Dermis microvascular lymphatic vessel endothelial cell (primary cell): ENCODE measurements at regions not wholly inside any gene's neighbourhood (a gene's known extent, or its start where the extent isn't known, plus 50 kb on each side); places are given as distances from the start of the nearest gene placed in this dataset.

Source experiments
- DNase-seq, 2 donors: peaks; one replicate each; pipeline versions ENCODE4 v3.0.0 to v3.0.0-alpha.2; 2010; ENCODE audit warnings: low read depth in 2 of 2

DNA sequence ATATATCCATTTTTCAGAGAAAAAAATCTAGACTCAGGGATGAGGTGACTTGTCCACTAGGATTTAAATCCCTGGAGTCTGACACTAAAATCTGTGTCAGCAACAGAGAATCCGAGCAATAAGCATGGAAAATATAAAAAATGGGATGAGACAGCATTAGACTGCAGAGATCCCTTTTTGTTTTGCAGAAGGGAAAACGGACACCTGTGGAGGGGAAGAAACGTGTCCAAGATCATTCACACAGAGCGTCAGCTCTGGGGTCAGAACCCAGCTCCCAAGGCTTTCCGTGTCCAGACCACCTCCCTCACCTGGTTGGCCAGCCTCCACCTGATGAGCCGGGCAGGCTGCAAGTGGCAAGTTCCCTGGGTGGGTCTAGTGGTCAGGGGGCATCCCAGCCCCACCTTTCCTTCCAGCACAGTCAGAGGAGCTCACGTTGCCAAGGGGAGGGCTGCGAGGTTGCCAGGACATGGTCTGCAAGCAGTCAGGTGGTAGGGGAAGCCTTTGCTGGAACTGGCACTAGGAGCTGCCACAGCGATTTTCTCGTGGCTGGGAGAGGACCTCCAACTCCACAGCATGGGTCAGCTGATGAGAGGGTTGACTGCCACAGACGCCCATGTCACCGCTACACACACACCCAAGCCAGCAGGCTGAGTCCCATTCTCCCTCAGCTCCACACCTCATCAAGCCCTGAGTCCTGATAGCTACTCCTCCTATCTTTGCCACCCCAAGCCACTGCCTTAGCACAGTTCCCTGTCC lies 65.9 kb upstream of the CPLX2 start:
- DNase-seq: no peak

DNA sequence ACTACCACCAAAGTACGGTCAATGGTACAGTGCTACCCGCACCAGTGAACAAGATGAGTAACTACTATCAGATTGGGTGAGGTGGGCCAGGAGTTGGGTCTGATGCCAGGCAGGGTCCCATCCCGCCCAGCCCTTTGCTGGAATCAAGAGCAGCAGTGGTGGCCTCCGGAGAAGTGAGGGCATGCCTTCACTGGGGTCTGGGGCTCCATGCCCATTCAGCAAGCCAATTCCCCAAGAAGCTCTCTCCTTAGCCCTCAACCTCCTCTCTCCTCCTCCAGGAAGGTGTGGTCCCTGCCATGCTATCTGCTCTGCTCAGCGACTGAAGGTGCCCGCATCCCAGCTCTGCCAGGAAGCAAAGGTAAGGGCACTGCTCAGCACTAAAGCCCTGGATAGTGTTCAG lies 62.7 kb upstream of the CPLX2 start:
- DNase-seq: no peak

DNA sequence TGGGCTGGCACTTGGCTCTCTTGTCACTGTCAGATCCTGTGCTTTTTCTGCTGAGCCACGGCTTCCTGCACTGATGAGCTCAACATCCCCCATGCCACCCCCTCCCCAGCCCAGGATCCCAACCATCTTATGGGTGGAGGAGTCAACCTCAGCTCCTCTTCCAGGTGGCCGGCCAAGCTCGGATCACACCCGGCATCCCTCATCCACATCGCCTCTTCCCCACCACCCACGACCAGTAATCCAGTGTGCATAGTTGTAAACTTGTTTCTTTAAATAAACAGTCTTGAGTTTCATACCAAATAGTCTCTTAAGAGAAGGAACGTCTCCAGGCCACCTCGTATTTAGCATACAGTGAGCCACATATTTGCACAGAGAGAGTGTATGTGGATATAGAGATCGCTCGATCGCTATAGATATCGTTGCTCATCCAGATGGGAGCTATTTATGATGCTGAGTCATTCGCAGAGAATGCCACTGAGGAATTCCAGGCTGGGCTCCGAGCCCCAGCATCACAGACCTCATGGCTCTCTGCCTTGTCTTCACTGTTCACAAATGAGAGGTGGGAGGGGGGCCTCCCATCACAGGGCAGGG lies 61.8 kb upstream of the CPLX2 start:
- DNase-seq: no peak

DNA sequence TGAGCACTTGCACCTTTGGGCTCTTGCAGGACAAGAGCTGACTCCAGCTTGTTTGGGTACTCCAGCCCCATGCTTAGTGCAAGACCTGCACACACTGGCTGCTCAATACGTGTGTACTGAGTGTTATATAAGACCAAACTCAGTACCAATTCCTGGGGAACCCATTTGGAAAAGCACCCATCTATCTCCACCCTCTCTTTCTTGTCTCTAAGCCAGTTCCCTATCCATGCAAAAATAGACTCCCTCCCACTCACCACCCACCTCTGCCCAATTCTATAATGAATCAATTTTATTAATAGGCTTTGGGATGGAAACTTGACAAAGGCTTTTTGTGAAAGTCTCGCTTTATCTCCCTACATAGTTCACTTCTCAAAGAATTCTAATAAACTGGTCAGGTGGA lies 60.9 kb upstream of the CPLX2 start:
- no peak for DNase-seq

- no peak for DNase-seq
These were observed 59.8 kb upstream of the CPLX2 start for GRCh38 chr5:175811589-175811988.

GRCh38 chr5:175813943-175814630 lies 57.3 kb upstream of the CPLX2 start:
- DNase-seq: no peak

DNA sequence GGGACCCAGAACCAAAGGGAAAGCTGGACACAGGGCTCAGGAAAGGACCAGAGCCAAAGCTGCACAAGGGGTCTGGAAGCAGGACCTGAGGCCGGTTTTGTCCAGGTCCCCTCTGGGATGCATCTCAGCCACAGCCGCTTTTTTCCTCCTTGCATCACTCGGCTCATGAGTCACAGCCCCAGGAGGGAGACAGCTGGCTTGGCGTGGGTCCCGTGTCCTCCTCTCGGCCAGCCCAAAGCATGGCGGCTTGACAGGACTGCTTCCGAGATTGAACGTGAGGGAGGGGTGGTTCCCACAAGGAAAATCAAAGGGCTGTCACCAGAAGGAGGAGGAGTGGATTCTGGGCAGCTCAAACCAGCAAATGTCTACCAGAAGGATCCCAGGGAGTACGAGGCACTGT lies 56.7 kb upstream of the CPLX2 start:
- DNase-seq: no peak

GRCh38 chr5:175815126-175815913 lies 56.1 kb upstream of the CPLX2 start:
- DNase-seq: no peak

DNA sequence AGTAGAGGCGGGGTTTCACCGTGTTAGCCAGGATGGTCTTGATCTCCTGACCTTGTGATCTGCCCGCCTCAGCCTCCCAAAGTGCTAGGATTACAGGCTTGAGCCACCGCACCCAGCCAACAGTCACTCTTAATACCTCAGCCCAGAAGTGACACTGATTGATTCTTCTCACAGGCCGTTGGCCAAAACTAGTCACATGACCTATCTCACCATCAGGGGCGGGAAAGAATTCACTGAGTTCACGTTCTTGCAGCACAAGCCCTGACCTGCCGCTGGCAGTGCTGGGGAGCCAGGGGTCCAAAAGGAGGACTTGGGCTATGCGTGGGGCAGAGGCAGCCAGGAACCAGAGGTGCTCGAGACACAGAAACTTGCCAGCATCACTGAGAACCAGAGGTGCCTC lies 55.0 kb upstream of the CPLX2 start:
- no peak for DNase-seq

GRCh38 chr5:175819090-175819425 lies 52.3 kb upstream of the CPLX2 start:
- no peak for DNase-seq

- DNase-seq: no peak
These were observed 51.1 kb upstream of the CPLX2 start for GRCh38 chr5:175820230-175820629.
